ENCODE measurements at regions not wholly inside any gene's neighbourhood (a gene's known extent, or its start where the extent isn't known, plus 50 kb on each side); places are given as distances from the start of the nearest gene placed in this dataset.
"Not testable (repeated sequence)": the region's sequence is repeated elsewhere in the genome, so short reads cannot be mapped to it uniquely, and the experiment has no call there.

- H3K23me2 ChIP-seq (ENCODE audit: insufficient read length, low read depth, low read length, poor library complexity, severe bottlenecking): no peaks in the 10 kb centered on the region
- DNase-seq: no peak
- no peak overlapping the region for H3K9ac ChIP-seq (ENCODE audit: extremely low read depth, insufficient read length, low read length)
Measured at GRCh38 chr4:31482691-31483090, 762.5 kb downstream of the PCDH7 start.

DNA sequence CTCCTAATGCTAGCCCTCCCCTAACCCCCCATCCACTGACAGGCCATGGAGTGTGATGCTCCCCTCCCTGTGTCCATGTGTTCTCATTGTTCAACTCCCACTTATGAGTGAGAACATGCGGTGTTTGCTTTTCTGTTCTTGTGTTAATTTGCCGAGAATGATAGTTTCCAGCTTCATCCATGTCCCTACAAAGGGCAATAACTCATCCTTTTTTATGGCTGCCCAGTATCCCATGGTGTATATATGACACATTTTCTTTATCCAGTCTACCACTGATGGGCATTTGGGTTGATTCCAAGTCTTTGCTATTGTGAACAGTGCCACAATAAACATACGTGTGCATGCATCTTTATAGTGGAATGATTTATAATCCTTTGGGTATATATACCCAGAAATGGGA is 779.0 kb downstream of the PCDH7 start:
- H3K27me3 ChIP-seq (ENCODE audit: insufficient read depth, low read length); H3K9me3 ChIP-seq (ENCODE audit: control insufficient read depth, low read depth, low read length); H3K9me3 Mint-ChIP-seq; H3K9ac ChIP-seq (ENCODE audit: extremely low read depth, insufficient read length, low read length); H3K18ac ChIP-seq (ENCODE audit: insufficient read length, low read depth, low read length); H2BK12ac ChIP-seq (ENCODE audit: insufficient read length, low read depth, low read length); H3K79me1 ChIP-seq (ENCODE audit: insufficient read depth, low read depth, low read length, poor library complexity, severe bottlenecking); H3K4me3 Mint-ChIP-seq; H2BK20ac ChIP-seq (ENCODE audit: low read depth, low read length, poor library complexity, severe bottlenecking); H2BK120ac ChIP-seq (ENCODE audit: low read depth, low read length, poor library complexity, severe bottlenecking); H2AFZ ChIP-seq (ENCODE audit: low read length); H3K4me2 ChIP-seq (ENCODE audit: insufficient read depth, insufficient read length, low read length); H3K56ac ChIP-seq (ENCODE audit: insufficient read length, low read depth, low read length); H3K4ac ChIP-seq (ENCODE audit: low read depth, low read length); H2AK5ac ChIP-seq (ENCODE audit: insufficient read length, low read length); H3K27ac ChIP-seq (ENCODE audit: insufficient read length, low read depth, low read length); H2BK5ac ChIP-seq (ENCODE audit: insufficient read length, low read length); H3K36me3 Mint-ChIP-seq (ENCODE audit: insufficient read depth in 1 of 3, low read depth in 3 of 3); H2BK15ac ChIP-seq (ENCODE audit: low read depth, low read length); H3K14ac ChIP-seq (ENCODE audit: insufficient read depth, low read length); H4K5ac ChIP-seq (ENCODE audit: insufficient read length, low read depth, low read length); H3K23me2 ChIP-seq (ENCODE audit: insufficient read length, low read depth, low read length, poor library complexity, severe bottlenecking); DNase-seq; H3K4me1 ChIP-seq (ENCODE audit: insufficient read depth, low read length); H3K27me3 Mint-ChIP-seq (ENCODE audit: low read depth); H3T11ph ChIP-seq (ENCODE audit: low read length); H4K20me1 ChIP-seq (ENCODE audit: control insufficient read depth, insufficient read depth, insufficient read length); H4K91ac ChIP-seq (ENCODE audit: insufficient read length, low read depth, low read length); H3K4me1 Mint-ChIP-seq; H4K8ac ChIP-seq (replicated peaks; ENCODE audit: insufficient read length, low read depth, low read length); H3K79me2 ChIP-seq (ENCODE audit: insufficient read depth, low read length); H3K23ac ChIP-seq (ENCODE audit: insufficient read length, low read depth, low read length): not testable (repeated sequence)
- WGBS (ENCODE audit: extremely low coverage, insufficient read length, low lambda C conversion rate): no CpG with 5 or more reads among the region's 3 CpGs
- H3K27ac Mint-ChIP-seq: peak overlapping the region in 1 of 3 experiments; percentile 35; a peak in 1 of 7 replicates

More at GRCh38 chr4:31482691-31483090, 762.5 kb downstream of the PCDH7 start:
- Histone ChIP-seq H3K14ac (ENCODE audit: insufficient read depth, low read length) (no peak overlapping the region), H2BK20ac (ENCODE audit: low read depth, low read length, poor library complexity, severe bottlenecking) (no peak overlapping the region), H3K79me1 (ENCODE audit: insufficient read depth, low read depth, low read length, poor library complexity, severe bottlenecking) (no peaks in the 10 kb centered on the region), H3K79me2 (ENCODE audit: insufficient read depth, low read length) (no peaks in the 10 kb centered on the region), H3K9me3 (ENCODE audit: control insufficient read depth, low read depth, low read length) (no peaks in the 10 kb centered on the region), H2BK5ac (ENCODE audit: insufficient read length, low read length) (no peak overlapping the region), H2AK5ac (ENCODE audit: insufficient read length, low read length) (no peak overlapping the region), H3K27ac (ENCODE audit: insufficient read length, low read depth, low read length) (no peak overlapping the region), H3K18ac (ENCODE audit: insufficient read length, low read depth, low read length) (no peak overlapping the region), H3K27me3 (ENCODE audit: insufficient read depth, low read length) (no peaks in the 10 kb centered on the region), H2BK120ac (ENCODE audit: low read depth, low read length, poor library complexity, severe bottlenecking) (no peak overlapping the region), H3T11ph (ENCODE audit: low read length) (no peak overlapping the region), H3K4me1 (ENCODE audit: insufficient read depth, low read length) (no peaks in the 10 kb centered on the region), H2BK15ac (ENCODE audit: low read depth, low read length) (no peak overlapping the region), H4K5ac (ENCODE audit: insufficient read length, low read depth, low read length) (no peak overlapping the region), H3K4ac (ENCODE audit: low read depth, low read length) (no peak overlapping the region), H4K8ac (replicated peaks; ENCODE audit: insufficient read length, low read depth, low read length) (no peak overlapping the region), H2BK12ac (ENCODE audit: insufficient read length, low read depth, low read length) (no peak overlapping the region), H3K4me2 (ENCODE audit: insufficient read depth, insufficient read length, low read length) (no peak overlapping the region), H4K91ac (ENCODE audit: insufficient read length, low read depth, low read length) (no peak overlapping the region), H3K56ac (ENCODE audit: insufficient read length, low read depth, low read length) (no peak overlapping the region), H3K23ac (ENCODE audit: insufficient read length, low read depth, low read length) (no peak overlapping the region), H4K20me1 (ENCODE audit: control insufficient read depth, insufficient read depth, insufficient read length) (no peaks in the 10 kb centered on the region), H2AFZ (ENCODE audit: low read length) (no peak overlapping the region)
- H3K9me3 Mint-ChIP-seq: no peaks in the 10 kb centered on the region; a peak in 1 of 5 replicates
- no peak overlapping the region for H3K27ac Mint-ChIP-seq
- no peak overlapping the region for H3K4me3 Mint-ChIP-seq
- WGBS (ENCODE audit: extremely low coverage, insufficient read length, low lambda C conversion rate): no CpG with 5 or more reads among the region's 1 CpG
- no peaks in the 10 kb centered on the region; a peak in 1 of 7 replicates for H3K36me3 Mint-ChIP-seq (ENCODE audit: insufficient read depth in 1 of 3, low read depth in 3 of 3)
- H3K4me1 Mint-ChIP-seq: peaks cover 2 to 5% of the 10 kb centered on the region in 2 experiments; a peak in 3 of 4 replicates
- no peak for TF ChIP-seq CTCF (conservative IDR thresholded peaks at IDR 0.05)
- H3K27me3 Mint-ChIP-seq (ENCODE audit: low read depth): no peaks in the 10 kb centered on the region

Data from H9 (cell line).